H9 (cell line): ENCODE measurements at regions not wholly inside any gene's neighbourhood (a gene's known extent, or its start where the extent isn't known, plus 50 kb on each side); places are given as distances from the start of the nearest gene placed in this dataset.

ENCODE experiments used
- DNase-seq: peaks from one replicate; pipeline ENCODE4 v3.0.0-alpha.2; 2017
- H2AFZ ChIP-seq: one replicate; pipeline ENCODE4 v1.6.1; 2013; ENCODE audit warnings: mild to moderate bottlenecking, low read length, control low read depth, moderate library complexity
- H2AK5ac ChIP-seq: 2 replicates; pipeline ENCODE4 v1.6.1; 2013; ENCODE audit warnings: low read length, control low read depth, mixed read lengths; ENCODE audit not compliant: insufficient read length
- H2BK120ac ChIP-seq: one replicate; pipeline ENCODE4 v1.6.1; 2013; ENCODE audit warnings: low read depth, mild to moderate bottlenecking, low read length, control low read depth, inconsistent platforms; ENCODE audit not compliant: poor library complexity, severe bottlenecking
- H2BK12ac ChIP-seq: 2 replicates; pipeline ENCODE4 v1.6.1; 2013; ENCODE audit warnings: low read length, control low read depth, mixed read lengths, low read depth; ENCODE audit not compliant: insufficient read length
- H2BK15ac ChIP-seq: 2 replicates; pipeline ENCODE4 v1.6.1; 2013; ENCODE audit warnings: low read depth, low read length, control low read depth
- H2BK20ac ChIP-seq: one replicate; pipeline ENCODE4 v1.6.1; 2013; ENCODE audit warnings: low read depth, mild to moderate bottlenecking, low read length, control low read depth, inconsistent platforms; ENCODE audit not compliant: poor library complexity, severe bottlenecking
- H2BK5ac ChIP-seq: 2 replicates; pipeline ENCODE4 v1.6.1; 2013; ENCODE audit warnings: low read length, control low read depth, mixed read lengths; ENCODE audit not compliant: insufficient read length
- H3K14ac ChIP-seq: 2 replicates; pipeline ENCODE4 v1.6.1; 2013; ENCODE audit warnings: low read length, control low read depth; ENCODE audit not compliant: insufficient read depth
- H3K18ac ChIP-seq: 2 replicates; pipeline ENCODE4 v1.6.1; 2013; ENCODE audit warnings: low read depth, mild to moderate bottlenecking, mixed read lengths, low read length, control low read depth; ENCODE audit not compliant: insufficient read length
- H3K23ac ChIP-seq: 2 replicates; pipeline ENCODE4 v1.6.1; 2013; ENCODE audit warnings: low read length, control low read depth, mixed read lengths, low read depth; ENCODE audit not compliant: insufficient read length
- H3K23me2 ChIP-seq: 2 replicates; pipeline ENCODE4 v1.6.1; 2013; ENCODE audit warnings: low read depth, mild to moderate bottlenecking, mixed read lengths, low read length, control low read depth; ENCODE audit not compliant: insufficient read length, poor library complexity, severe bottlenecking
- H3K27ac ChIP-seq: 2 replicates; pipeline ENCODE4 v1.5.1; 2013; ENCODE audit warnings: low read length, control low read depth, mixed read lengths, low read depth; ENCODE audit not compliant: insufficient read length
- H3K27me3 ChIP-seq: 2 replicates; pipeline ENCODE4 v1.6.1; 2013; ENCODE audit warnings: low read length, control low read depth, inconsistent platforms; ENCODE audit not compliant: insufficient read depth
- H3K4ac ChIP-seq: 2 replicates; pipeline ENCODE4 v1.6.1; 2013; ENCODE audit warnings: low read depth, mild to moderate bottlenecking, control low read depth, inconsistent platforms, low read length, moderate library complexity
- H3K4me1 ChIP-seq: 2 replicates; pipeline ENCODE4 v1.6.1; 2013; ENCODE audit warnings: low read length, control low read depth, inconsistent platforms; ENCODE audit not compliant: insufficient read depth
- H3K4me2 ChIP-seq: 2 replicates; pipeline ENCODE4 v1.6.1; 2013; ENCODE audit warnings: low read length, control low read depth, mixed read lengths; ENCODE audit not compliant: insufficient read length, insufficient read depth
- H3K56ac ChIP-seq: 2 replicates; pipeline ENCODE4 v1.6.1; 2013; ENCODE audit warnings: low read depth, mild to moderate bottlenecking, mixed read lengths, low read length, control low read depth; ENCODE audit not compliant: insufficient read length
- H3K79me1 ChIP-seq: 2 replicates; pipeline ENCODE4 v1.6.1; 2013; ENCODE audit warnings: low read depth, mild to moderate bottlenecking, moderate library complexity, low read length, control low read depth, inconsistent platforms; ENCODE audit not compliant: insufficient read depth, poor library complexity, severe bottlenecking
- H3K79me2 ChIP-seq: 2 replicates; pipeline ENCODE4 v1.6.1; 2013; ENCODE audit warnings: low read length, control low read depth, inconsistent platforms; ENCODE audit not compliant: insufficient read depth
- H3K9ac ChIP-seq: 2 replicates; pipeline ENCODE4 v1.6.1; 2013; ENCODE audit warnings: low read length, control low read depth, mixed read lengths; ENCODE audit not compliant: insufficient read length; ENCODE audit errors: extremely low read depth
- H3K9me3 ChIP-seq: one replicate; pipeline ENCODE4 v1.6.1; 2013; ENCODE audit warnings: low read depth, low read length, inconsistent platforms; ENCODE audit not compliant: control insufficient read depth
- H3T11ph ChIP-seq: one replicate; pipeline ENCODE4 v1.6.1; 2013; ENCODE audit warnings: mild to moderate bottlenecking, low read length, control low read depth, inconsistent platforms
- H4K20me1 ChIP-seq: one replicate; pipeline ENCODE4 v1.6.1; 2013; ENCODE audit not compliant: control insufficient read depth, insufficient read length, insufficient read depth
- H4K5ac ChIP-seq: 2 replicates; pipeline ENCODE4 v1.6.1; 2013; ENCODE audit warnings: low read depth, mild to moderate bottlenecking, mixed read lengths, low read length, control low read depth; ENCODE audit not compliant: insufficient read length
- H4K8ac ChIP-seq: replicated peaks from 2 replicates; pipeline ENCODE4 v1.6.1; 2013; ENCODE audit warnings: low read length, control low read depth, mixed read lengths, low read depth; ENCODE audit not compliant: insufficient read length
- H4K91ac ChIP-seq: 2 replicates; pipeline ENCODE4 v1.6.1; 2013; ENCODE audit warnings: low read depth, mild to moderate bottlenecking, moderate library complexity, mixed read lengths, low read length, control low read depth; ENCODE audit not compliant: insufficient read length
- H3K27ac Mint-ChIP-seq, 3 experiments: 2 replicates in 2 of 3; 3 replicates in 1 of 3; pipeline ENCODE4 v1.8.0; 2020 to 2021; ENCODE audit warnings: mixed read lengths in 3 of 3, mild to moderate bottlenecking in 1 of 3, moderate library complexity in 1 of 3
- H3K27me3 Mint-ChIP-seq: 2 replicates; pipeline ENCODE4 v1.8.0; 2021; ENCODE audit warnings: low read depth, mild to moderate bottlenecking, moderate library complexity, mixed read lengths
- H3K36me3 Mint-ChIP-seq, 3 experiments: 2 replicates in 2 of 3; 3 replicates in 1 of 3; pipeline ENCODE4 v1.8.0; 2020 to 2021; ENCODE audit warnings: low read depth in 3 of 3, mixed read lengths in 3 of 3; ENCODE audit not compliant: insufficient read depth in 1 of 3
- H3K4me1 Mint-ChIP-seq, 2 experiments: 2 replicates each; pipeline ENCODE4 v1.8.0; 2020; ENCODE audit warnings: mixed read lengths in 2 of 2
- H3K4me3 Mint-ChIP-seq, 2 experiments: 2 replicates in 1 of 2; 3 replicates in 1 of 2; pipeline ENCODE4 v1.8.0; 2020 to 2021; ENCODE audit warnings: mild to moderate bottlenecking in 2 of 2, mixed read lengths in 2 of 2, moderate library complexity in 1 of 2
- H3K9me3 Mint-ChIP-seq, 2 experiments: 2 replicates in 1 of 2; 3 replicates in 1 of 2; pipeline ENCODE4 v1.8.0; 2020; ENCODE audit warnings: mild to moderate bottlenecking in 2 of 2, mixed read lengths in 2 of 2, moderate library complexity in 1 of 2
- CTCF ChIP-seq: fragments of 200-600 bp; sonication (generic); conservative IDR thresholded peaks from 3 replicates; pipeline ENCODE4 v1.8.0; 2021; ENCODE audit warnings: antibody characterized with exemption, mild to moderate bottlenecking
- WGBS: extraction: QIAGEN DNeasy Blood & Tissue Kit; methylation state at CpG from one replicate; pipeline ENCODE4 v1.1.7; 2013; ENCODE audit warnings: missing lambda C conversion rate, low lambda C conversion rate, mixed read lengths; ENCODE audit not compliant: insufficient read length; ENCODE audit errors: extremely low coverage; 5-methylcytosine and 5-hydroxymethylcytosine counted together

- no CpG with 5 or more reads among the region's 8 CpGs for WGBS
These were observed 59.2 kb upstream of the RTL6 start for GRCh38 chr22:44557064-44557748.

More at GRCh38 chr22:44557064-44557748, 59.2 kb upstream of the RTL6 start:
- Histone ChIP-seq H3K27me3 (no peaks in the 10 kb centered on the region), H2BK15ac (no peak overlapping the region), H4K5ac (no peak overlapping the region), H3K4me1 (no peaks in the 10 kb centered on the region), H3K4me2 (no peak overlapping the region), H3K18ac (no peak overlapping the region), H4K91ac (no peak overlapping the region), H2BK12ac (no peak overlapping the region), H2BK5ac (no peak overlapping the region), H3K23me2 (no peaks in the 10 kb centered on the region), H3K14ac (no peak overlapping the region), H3T11ph (no peak overlapping the region), H3K79me1 (no peaks in the 10 kb centered on the region), H3K4ac (no peak overlapping the region), H3K27ac (no peak overlapping the region), H2BK120ac (no peak overlapping the region), H2AFZ (no peak overlapping the region), H3K79me2 (no peaks in the 10 kb centered on the region), H3K56ac (no peak overlapping the region), H3K23ac (no peak overlapping the region), H4K20me1 (no peaks in the 10 kb centered on the region), H2BK20ac (no peak overlapping the region), H3K9ac (no peak overlapping the region), H4K8ac (no peak overlapping the region), H3K9me3 (no peaks in the 10 kb centered on the region), H2AK5ac (no peak overlapping the region)
- H3K4me1 Mint-ChIP-seq: no peaks in the 10 kb centered on the region
- no peak overlapping the region for H3K27ac Mint-ChIP-seq
- no peaks in the 10 kb centered on the region for H3K9me3 Mint-ChIP-seq
- TF ChIP-seq CTCF: no peak
- H3K27me3 Mint-ChIP-seq: peaks cover 24% of the 10 kb centered on the region
- H3K4me3 Mint-ChIP-seq: no peak overlapping the region
- DNase-seq: no peak
- H3K36me3 Mint-ChIP-seq: no peaks in the 10 kb centered on the region
